ENCODE measurements at regions not wholly inside any gene's neighbourhood (a gene's known extent, or its start where the extent isn't known, plus 50 kb on each side); places are given as distances from the start of the nearest gene placed in this dataset.
"Not testable (repeated sequence)": the region's sequence is repeated elsewhere in the genome, so short reads cannot be mapped to it uniquely, and the experiment has no call there.

DNA sequence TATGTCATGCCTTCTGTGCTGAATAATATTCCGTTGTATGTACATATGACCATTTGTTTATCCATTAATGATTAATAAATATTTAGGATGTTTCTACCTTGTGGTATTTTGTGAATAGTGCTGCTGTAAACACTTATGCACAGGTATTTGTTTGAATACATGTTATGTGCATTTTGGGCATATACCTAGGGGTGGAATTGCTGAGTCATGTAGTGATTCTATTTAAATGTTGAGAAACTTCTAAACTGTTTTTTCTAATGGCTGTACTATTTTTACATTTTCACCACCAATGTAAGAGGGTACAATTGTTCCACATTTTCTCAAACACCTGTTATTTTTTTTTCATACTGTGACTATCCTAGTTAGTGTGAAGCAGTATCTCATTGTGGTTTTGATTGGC is 1318.6 kb downstream of the TECRL start:
- FAIRE-seq = no peak
- no peak for DNase-seq (ENCODE audit: insufficient read length)
- no peak for TF ChIP-seq TAF1 (IDR thresholded peaks at IDR 0.05; ENCODE audit: borderline replicate concordance, low read depth, low read length)
- TF ChIP-seq POLR2AphosphoS5 (IDR thresholded peaks at IDR 0.05; ENCODE audit: low read depth, low read length) = no peak
- no peak for TF ChIP-seq POLR2A (IDR thresholded peaks at IDR 0.05; ENCODE audit: low read depth, low read length)

DNA sequence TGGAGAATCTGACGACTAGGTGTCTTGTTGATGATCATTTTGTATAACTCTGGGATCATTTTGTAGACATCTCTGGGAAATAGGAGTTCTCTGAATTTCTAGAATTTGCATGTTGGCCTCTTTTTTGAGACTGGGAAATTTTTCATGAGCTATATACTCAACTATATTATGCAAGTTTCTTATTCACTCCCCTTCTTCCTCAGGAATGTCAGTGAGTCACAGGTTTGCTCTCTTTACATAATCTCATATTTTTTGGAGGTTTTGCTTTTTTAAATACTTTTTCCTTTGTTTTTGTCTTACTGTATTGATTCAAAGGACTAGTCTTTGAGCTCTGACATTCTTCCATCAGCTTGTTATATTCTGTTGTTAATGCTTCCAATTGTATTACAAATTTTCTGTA is 1324.2 kb downstream of the TECRL start:
- no peak for TF ChIP-seq TAF1 (IDR thresholded peaks at IDR 0.05; ENCODE audit: borderline replicate concordance, low read depth, low read length)
- TF ChIP-seq POLR2A (IDR thresholded peaks at IDR 0.05; ENCODE audit: low read depth, low read length) = no peak
- no peak for TF ChIP-seq POLR2AphosphoS5 (IDR thresholded peaks at IDR 0.05; ENCODE audit: low read depth, low read length)
- no peak for DNase-seq (ENCODE audit: insufficient read length)
- no peak for FAIRE-seq

DNA sequence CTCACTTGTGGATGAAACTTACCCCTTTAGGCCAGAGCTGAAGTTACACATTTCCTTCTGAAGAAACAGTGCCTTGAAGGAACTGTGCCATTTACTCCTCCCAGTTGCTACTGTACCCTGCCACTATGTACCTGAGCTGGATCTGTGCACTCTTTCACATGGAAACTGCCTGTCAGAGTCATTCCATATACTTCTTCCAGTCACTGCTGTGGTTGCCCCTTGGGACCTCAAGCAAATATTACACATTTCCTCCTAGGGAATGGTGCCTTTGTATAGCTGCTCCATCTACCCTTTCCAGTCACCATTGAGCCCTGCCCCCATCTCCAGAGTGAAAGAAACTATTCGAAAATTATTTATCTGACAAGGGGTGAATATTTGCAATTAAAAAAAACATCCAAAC is 1328.3 kb downstream of the TECRL start:
- TF ChIP-seq TAF1 (IDR thresholded peaks at IDR 0.05; ENCODE audit: borderline replicate concordance, low read depth, low read length) (no peak), POLR2AphosphoS5 (IDR thresholded peaks at IDR 0.05; ENCODE audit: low read depth, low read length) (no peak), POLR2A (IDR thresholded peaks at IDR 0.05; ENCODE audit: low read depth, low read length) (no peak)
- FAIRE-seq = no peak

DNA sequence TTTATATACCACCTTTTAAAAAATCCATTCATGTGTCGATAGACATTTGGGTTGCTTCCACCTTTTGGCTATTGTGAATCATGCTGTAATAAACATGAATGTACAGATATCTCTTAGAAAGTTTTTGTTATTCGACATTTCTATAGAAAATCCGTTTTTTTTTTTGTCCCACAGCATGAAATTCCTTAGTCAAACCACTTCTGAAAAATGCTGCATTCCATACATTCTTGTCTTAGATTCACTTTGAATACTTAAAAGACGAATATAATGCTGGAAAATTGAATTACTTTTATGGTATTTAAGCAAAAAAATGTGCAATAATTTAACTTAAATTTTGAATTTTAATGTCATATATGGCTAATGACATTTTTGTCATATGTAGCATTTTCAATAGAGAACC is 1345.5 kb downstream of the TECRL start:
- TF ChIP-seq POLR2A (IDR thresholded peaks at IDR 0.05; ENCODE audit: low read depth, low read length) = no peak
- TF ChIP-seq POLR2AphosphoS5 (IDR thresholded peaks at IDR 0.05; ENCODE audit: low read depth, low read length) = no peak
- no peak for TF ChIP-seq TAF1 (IDR thresholded peaks at IDR 0.05; ENCODE audit: borderline replicate concordance, low read depth, low read length)
- no peak for FAIRE-seq
- no peak for DNase-seq (ENCODE audit: insufficient read length)

More for the DNA sequence above, 1328.3 kb downstream of the TECRL start:
- no peak for DNase-seq (ENCODE audit: insufficient read length)

DNA sequence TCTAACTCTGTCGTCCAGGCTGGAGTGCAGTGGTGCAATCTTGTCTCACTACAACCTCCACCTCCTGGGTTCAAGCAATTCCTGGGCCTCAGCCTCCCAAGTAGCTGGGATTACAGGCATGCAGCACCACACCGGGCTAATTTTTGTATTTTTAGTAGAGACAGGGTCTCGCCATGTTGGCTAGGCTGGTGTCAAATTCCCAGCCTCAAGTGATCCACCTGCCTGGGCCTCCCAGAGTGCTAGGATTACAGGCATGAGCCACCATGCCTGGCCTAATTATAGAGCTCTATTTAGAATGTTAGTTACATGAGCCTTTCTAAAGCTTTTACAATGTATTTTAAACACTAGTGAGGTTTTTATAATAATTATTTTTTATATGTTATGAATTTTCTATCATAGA is 1346.4 kb downstream of the TECRL start:
- DNase-seq (ENCODE audit: insufficient read length); FAIRE-seq: not testable (repeated sequence)

DNA sequence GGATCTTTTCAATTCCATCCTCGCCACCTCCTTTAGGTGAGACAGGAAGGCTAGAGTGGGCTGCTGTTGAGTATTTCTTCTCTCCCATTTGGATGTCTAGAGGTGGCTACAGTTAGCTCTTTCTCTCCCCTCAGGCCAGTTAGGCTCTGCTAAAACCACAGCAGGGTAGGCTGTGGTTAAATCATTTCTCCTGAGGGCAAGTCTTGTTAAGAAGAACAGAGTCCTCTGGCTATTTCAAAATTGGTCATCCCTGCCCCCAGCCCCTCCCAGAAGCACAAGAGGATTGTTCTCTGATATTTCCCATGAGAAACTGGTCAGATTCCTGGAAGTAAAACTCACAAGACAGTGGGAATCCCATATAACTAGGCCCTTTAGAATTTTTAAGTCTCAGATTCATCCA is 1359.5 kb downstream of the TECRL start:
- TF ChIP-seq POLR2AphosphoS5 (IDR thresholded peaks at IDR 0.05; ENCODE audit: low read depth, low read length) = no peak
- DNase-seq (ENCODE audit: insufficient read length) (no peak), FAIRE-seq (no peak)

DNA sequence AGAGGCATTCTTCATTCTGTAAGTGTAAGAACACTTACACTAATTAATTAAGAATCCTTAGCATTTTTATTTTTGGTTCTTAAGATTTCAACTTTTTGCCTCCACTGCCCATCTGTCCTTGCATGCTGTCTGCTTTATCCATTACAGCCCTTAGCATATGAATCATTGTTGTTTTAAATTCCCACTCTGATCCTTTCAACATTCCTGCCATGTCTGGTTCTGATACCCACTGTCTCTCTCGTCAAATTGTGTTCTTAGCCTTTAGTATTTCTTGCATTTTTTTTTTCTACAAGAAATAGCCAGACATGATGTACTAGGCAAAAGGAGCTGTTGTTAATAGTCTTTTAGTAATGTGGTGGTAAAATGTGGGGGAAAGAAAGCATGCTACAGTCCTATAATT is 1360.0 kb downstream of the TECRL start:
- FAIRE-seq = no peak
- no peak for DNase-seq (ENCODE audit: insufficient read length)
- TF ChIP-seq POLR2AphosphoS5 (IDR thresholded peaks at IDR 0.05; ENCODE audit: low read depth, low read length) (no peak), POLR2A (IDR thresholded peaks at IDR 0.05; ENCODE audit: low read depth, low read length) (no peak), TAF1 (IDR thresholded peaks at IDR 0.05; ENCODE audit: borderline replicate concordance, low read depth, low read length) (no peak)

DNA sequence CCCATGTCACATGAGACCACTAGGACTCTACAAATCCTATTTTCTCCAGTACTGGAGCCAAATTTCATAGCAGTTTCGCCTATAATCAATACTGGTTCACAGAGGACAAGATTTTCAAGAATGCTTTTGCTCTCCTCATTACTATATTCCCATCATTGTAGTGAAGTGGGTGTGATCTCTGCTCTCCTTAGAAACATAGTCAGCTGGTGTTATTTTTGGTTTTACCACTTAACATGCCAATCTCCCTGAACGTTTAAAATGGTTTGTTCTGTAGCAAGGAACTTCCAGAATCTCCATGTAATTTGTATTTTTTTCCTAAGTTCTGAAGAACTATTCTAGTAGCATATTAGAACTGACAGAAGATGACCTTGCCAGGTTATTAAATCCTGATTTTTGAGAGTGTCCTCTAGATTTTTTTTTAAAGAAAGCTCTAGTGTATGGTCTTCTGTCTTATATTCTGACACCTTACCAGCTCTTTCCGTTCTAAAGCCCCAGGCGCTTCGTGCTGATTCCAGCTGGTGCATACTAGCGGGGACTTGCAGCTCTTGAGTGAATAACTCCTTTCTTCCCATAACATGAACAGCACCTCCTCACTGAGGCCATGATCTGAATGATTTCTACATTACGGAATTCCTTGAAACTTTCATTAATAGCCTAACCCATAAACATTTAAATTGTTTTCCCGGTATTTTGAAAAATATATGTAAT is 1372.9 kb downstream of the TECRL start:
- DNase-seq (ENCODE audit: insufficient read length) (no peak), FAIRE-seq (no peak)
- no peak for TF ChIP-seq TAF1 (IDR thresholded peaks at IDR 0.05; ENCODE audit: borderline replicate concordance, low read depth, low read length)
- no peak for TF ChIP-seq POLR2AphosphoS5 (IDR thresholded peaks at IDR 0.05; ENCODE audit: low read depth, low read length)
- no peak for TF ChIP-seq POLR2A (IDR thresholded peaks at IDR 0.05; ENCODE audit: low read depth, low read length)

DNA sequence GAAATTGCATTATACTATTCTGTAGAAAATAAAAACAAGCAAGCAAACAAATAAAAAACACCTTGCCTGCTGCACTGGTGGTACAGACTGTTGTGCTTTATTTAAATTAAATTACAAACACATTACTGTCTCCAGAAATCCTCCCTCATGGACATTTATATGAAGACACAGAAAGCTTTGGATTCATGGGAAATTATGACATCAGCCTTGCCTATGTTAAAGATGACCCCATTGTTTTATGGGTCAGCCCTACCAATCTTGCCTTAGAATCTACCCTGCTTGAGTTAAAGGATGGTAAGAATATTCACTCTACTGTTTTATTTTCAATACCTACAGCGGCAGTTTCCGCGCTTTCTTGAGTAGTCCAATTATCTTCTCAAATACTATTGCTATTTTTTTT is 1379.9 kb downstream of the TECRL start:
- TF ChIP-seq POLR2A (IDR thresholded peaks at IDR 0.05; ENCODE audit: low read depth, low read length) = no peak
- no peak for TF ChIP-seq POLR2AphosphoS5 (IDR thresholded peaks at IDR 0.05; ENCODE audit: low read depth, low read length)
- TF ChIP-seq TAF1 (IDR thresholded peaks at IDR 0.05; ENCODE audit: borderline replicate concordance, low read depth, low read length) = no peak
- FAIRE-seq (no peak), DNase-seq (ENCODE audit: insufficient read length) (no peak)

DNA sequence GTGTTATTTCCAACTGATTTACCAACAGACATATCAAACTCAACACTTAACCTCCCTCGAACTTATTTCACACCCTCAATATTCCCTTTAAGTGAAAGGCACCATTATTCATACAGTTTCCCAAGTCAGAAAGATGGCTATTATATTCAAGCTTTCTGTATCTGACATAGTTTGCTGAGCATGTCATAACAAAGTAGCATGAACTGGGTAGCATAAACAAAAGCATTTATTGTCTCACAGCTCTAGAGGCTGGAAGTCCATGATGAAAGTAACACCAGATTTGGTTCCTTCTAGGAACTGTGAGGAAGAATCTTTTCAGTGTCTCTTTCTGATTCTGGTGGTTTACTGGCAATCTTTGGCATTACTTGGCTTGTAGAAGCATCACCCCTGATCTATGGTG is 1388.6 kb downstream of the TECRL start:
- no peak for FAIRE-seq
- TF ChIP-seq TAF1 (IDR thresholded peaks at IDR 0.05; ENCODE audit: borderline replicate concordance, low read depth, low read length) = no peak
- no peak for TF ChIP-seq POLR2A (IDR thresholded peaks at IDR 0.05; ENCODE audit: low read depth, low read length)
- TF ChIP-seq POLR2AphosphoS5 (IDR thresholded peaks at IDR 0.05; ENCODE audit: low read depth, low read length) = no peak
- no peak for DNase-seq (ENCODE audit: insufficient read length)

DNA sequence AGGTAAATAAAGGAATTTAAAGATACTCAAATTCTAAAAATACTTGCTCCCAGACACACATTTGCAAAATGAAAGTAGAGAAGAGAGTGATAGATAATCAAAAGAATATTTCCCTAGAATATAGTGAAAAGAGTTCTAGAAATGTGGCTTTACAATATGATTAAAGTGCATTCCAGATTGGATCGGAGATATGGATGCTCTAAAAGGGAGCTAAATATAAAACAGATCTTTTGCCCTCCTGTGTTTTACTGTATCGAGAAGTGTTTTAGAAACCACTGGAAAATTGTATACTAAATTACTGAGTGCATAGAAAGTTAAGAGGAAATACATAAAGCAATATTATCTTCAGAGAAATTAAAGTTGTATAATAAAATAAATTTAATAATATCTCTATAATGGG is 1392.0 kb downstream of the TECRL start:
- no peak for TF ChIP-seq POLR2A (IDR thresholded peaks at IDR 0.05; ENCODE audit: low read depth, low read length)
- TF ChIP-seq POLR2AphosphoS5 (IDR thresholded peaks at IDR 0.05; ENCODE audit: low read depth, low read length) = no peak
- TF ChIP-seq TAF1 (IDR thresholded peaks at IDR 0.05; ENCODE audit: borderline replicate concordance, low read depth, low read length) = no peak
- DNase-seq (ENCODE audit: insufficient read length) (no peak), FAIRE-seq (no peak)

DNA sequence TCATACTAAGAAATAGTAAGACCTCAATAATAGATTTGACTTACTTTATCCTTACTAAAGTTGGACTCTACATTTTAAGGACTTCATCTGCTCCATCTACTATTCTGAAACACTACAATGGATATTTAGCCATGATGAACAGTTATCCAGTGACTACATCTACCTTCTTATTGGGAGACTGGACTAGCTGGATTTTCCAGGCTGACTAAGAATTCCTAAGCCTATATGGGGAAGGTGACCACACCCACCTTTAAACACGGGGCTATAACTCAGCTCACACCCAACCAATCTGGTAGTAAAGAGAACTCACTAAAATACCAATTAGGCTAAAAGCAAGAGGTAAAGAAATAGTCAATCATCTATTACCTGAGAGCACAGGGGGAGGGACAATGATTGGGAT is 1438.4 kb downstream of the TECRL start:
- no peak for FAIRE-seq
- TF ChIP-seq TAF1 (IDR thresholded peaks at IDR 0.05; ENCODE audit: borderline replicate concordance, low read depth, low read length) (no peak), POLR2AphosphoS5 (IDR thresholded peaks at IDR 0.05; ENCODE audit: low read depth, low read length) (no peak)
- no peak for DNase-seq (ENCODE audit: insufficient read length)

DNA sequence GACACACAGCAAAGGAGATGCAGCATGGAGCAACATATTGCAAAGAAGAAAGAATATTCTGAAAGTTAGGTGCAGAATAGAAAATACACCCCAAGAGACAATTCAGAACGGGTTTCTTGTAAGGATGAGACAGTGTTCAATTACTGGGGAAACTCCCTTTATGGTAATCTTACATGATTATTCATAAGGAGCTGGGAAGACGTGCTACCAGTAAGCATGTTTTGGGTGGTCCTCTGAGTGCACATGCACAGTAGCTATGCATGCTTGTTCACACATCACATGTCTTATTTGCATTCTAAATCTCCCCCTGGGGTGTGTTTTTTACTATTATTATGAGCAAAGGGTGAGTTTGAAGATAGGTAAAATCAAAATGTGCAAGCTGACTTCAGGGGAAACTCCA is 1448.8 kb downstream of the TECRL start:
- FAIRE-seq (no peak), DNase-seq (ENCODE audit: insufficient read length) (no peak)
- no peak for TF ChIP-seq POLR2AphosphoS5 (IDR thresholded peaks at IDR 0.05; ENCODE audit: low read depth, low read length)
- TF ChIP-seq POLR2A (IDR thresholded peaks at IDR 0.05; ENCODE audit: low read depth, low read length) = no peak
- TF ChIP-seq TAF1 (IDR thresholded peaks at IDR 0.05; ENCODE audit: borderline replicate concordance, low read depth, low read length) = no peak
